ENCODE measurements at regions not wholly inside any gene's neighbourhood (a gene's known extent, or its start where the extent isn't known, plus 50 kb on each side); places are given as distances from the start of the nearest gene placed in this dataset.

- no peaks in the 10 kb centered on the region for H3K27me3 ChIP-seq (ENCODE audit: control insufficient read depth in 2 of 2, insufficient read depth in 2 of 2, low read length in 2 of 2)
- TF ChIP-seq CTCF (IDR thresholded peaks at IDR 0.05; ENCODE audit: extremely low read depth in 1 of 2, insufficient read depth in 1 of 2, low read depth in 1 of 2, low read length in 2 of 2) = no peak
- TF ChIP-seq MYC (IDR thresholded peaks at IDR 0.05; ENCODE audit: low read depth, low read length) = no peak
- no peak for TF ChIP-seq EZH2 (IDR thresholded peaks at IDR 0.05; ENCODE audit: borderline replicate concordance, low read depth, low read length, severe bottlenecking)
- no peak for TF ChIP-seq POLR2A (IDR thresholded peaks at IDR 0.05; ENCODE audit: low read depth, low read length)
- TF ChIP-seq POLR2AphosphoS5 (IDR thresholded peaks at IDR 0.05; ENCODE audit: insufficient read depth, low read depth, low read length) = no peak
- no peak for TF ChIP-seq JUN (IDR thresholded peaks at IDR 0.05; ENCODE audit: borderline replicate concordance, insufficient read depth, insufficient read length, low read depth)
- TF ChIP-seq MAX (IDR thresholded peaks at IDR 0.05; ENCODE audit: insufficient read depth, insufficient read length) = no peak
- TF ChIP-seq GATA2 (IDR thresholded peaks at IDR 0.05; ENCODE audit: insufficient read depth, insufficient read length, low read depth, low read length) = no peak
- TF ChIP-seq FOS (IDR thresholded peaks at IDR 0.05; ENCODE audit: borderline replicate concordance, insufficient read depth, low read length) = no peak
- no peak overlapping the region for H3K27ac ChIP-seq (ENCODE audit: insufficient read depth, low read depth, low read length)
- H3K4me3 ChIP-seq (replicated peaks in 1 of 3; ENCODE audit: insufficient read depth in 1 of 3, low read depth in 1 of 3, low read length in 3 of 3) = no peak overlapping the region
- DNase-seq (ENCODE audit: low read depth, low spot score) = no peak
- no peaks in the 10 kb centered on the region for H3K9me3 ChIP-seq (replicated peaks; ENCODE audit: control insufficient read depth, insufficient read depth, low read length)
- no peak overlapping the region for H2AFZ ChIP-seq (ENCODE audit: low read depth, low read length)
- H3K36me3 ChIP-seq (ENCODE audit: control insufficient read depth in 2 of 2, extremely low read depth in 1 of 2, insufficient read depth in 2 of 2, low read length in 2 of 2) = no peaks in the 10 kb centered on the region
- intact Hi-C loops (cut with micrococcal nuclease) = no loop called here
- no peaks in the 10 kb centered on the region for H3K9me1 ChIP-seq (replicated peaks; ENCODE audit: control insufficient read depth, extremely low read depth, insufficient read depth, low read length)
- dilution Hi-C loops (cut with MboI; ENCODE audit: extremely low pct_ligation_motif_present, low sequenced_read_pairs) = no loop called here
- no peak for FAIRE-seq
- H3K79me2 ChIP-seq (ENCODE audit: control insufficient read depth, insufficient read depth, low read length) = no peaks in the 10 kb centered on the region
- no peak overlapping the region for H3K4me2 ChIP-seq (ENCODE audit: insufficient read depth, low read length)
- no peaks in the 10 kb centered on the region for H4K20me1 ChIP-seq (replicated peaks; ENCODE audit: control insufficient read depth, extremely low read depth, insufficient read depth, low read length)
- BruUV-seq (replicated peaks) = no TSS peak
- ChIA-PET POLR2A (no interaction called here), CTCF (no interaction called here)
- H3K9ac ChIP-seq (replicated peaks; ENCODE audit: extremely low read depth, insufficient read depth, low read length) = no peak overlapping the region
- H3K4me1 ChIP-seq (ENCODE audit: control insufficient read depth, extremely low read depth, insufficient read depth, low read length) = no peaks in the 10 kb centered on the region
These were observed 1650.0 kb upstream of the CDH6 start for GRCh38 chr5:29543501-29543900.

Measured in endothelial cell of umbilical vein (primary cell).